GM21528 (cell line): ENCODE measurements at regions not wholly inside any gene's neighbourhood (a gene's known extent, or its start where the extent isn't known, plus 50 kb on each side); places are given as distances from the start of the nearest gene placed in this dataset.
"Not testable (repeated sequence)": the region's sequence is repeated elsewhere in the genome, so short reads cannot be mapped to it uniquely, and the experiment has no call there.

Experiments
- ATAC-seq: cut with Tn5 transposase; IDR thresholded peaks from one replicate; pipeline ENCODE4 v1.9.1; 2021; ENCODE audit warnings: mild to moderate bottlenecking, moderate library complexity; ENCODE audit not compliant: unreplicated experiment, low FRiP score

- no peak for ATAC-seq
Observed at GRCh38 chr2:140178234-140178633, 1398.0 kb upstream of the NXPH2 start.

GRCh38 chr2:140177086-140177485, 1396.9 kb upstream of the NXPH2 start:
- ATAC-seq = no peak

GRCh38 chr2:140173790-140174189, 1393.6 kb upstream of the NXPH2 start:
- ATAC-seq = no peak

- ATAC-seq = no peak
Observed at GRCh38 chr2:140164449-140164848, 1384.3 kb upstream of the NXPH2 start.

GRCh38 chr2:140158259-140158658, 1378.1 kb upstream of the NXPH2 start:
- ATAC-seq = no peak

GRCh38 chr2:140157816-140158215, 1377.6 kb upstream of the NXPH2 start:
- ATAC-seq = no peak

GRCh38 chr2:140154706-140155105, 1374.5 kb upstream of the NXPH2 start:
- ATAC-seq = no peak

GRCh38 chr2:140154271-140154670, 1374.1 kb upstream of the NXPH2 start:
- ATAC-seq = no peak

GRCh38 chr2:140144611-140145010, 1364.4 kb upstream of the NXPH2 start:
- no peak for ATAC-seq

GRCh38 chr2:140138736-140139135, 1358.5 kb upstream of the NXPH2 start:
- no peak for ATAC-seq

GRCh38 chr2:140136861-140137260, 1356.7 kb upstream of the NXPH2 start:
- no peak for ATAC-seq

- no peak for ATAC-seq
Observed at GRCh38 chr2:140136366-140136765, 1356.2 kb upstream of the NXPH2 start.

GRCh38 chr2:140128909-140129308, 1348.7 kb upstream of the NXPH2 start:
- ATAC-seq = no peak

- ATAC-seq = no peak
Observed at GRCh38 chr2:140122001-140122400, 1341.8 kb upstream of the NXPH2 start.

- ATAC-seq = no peak
Observed at GRCh38 chr2:140117386-140117785, 1337.2 kb upstream of the NXPH2 start.

GRCh38 chr2:140108706-140109475, 1328.7 kb upstream of the NXPH2 start:
- ATAC-seq = no peak

- ATAC-seq = no peak
Observed at GRCh38 chr2:140091926-140092325, 1311.7 kb upstream of the NXPH2 start.

- no peak for ATAC-seq
Observed at GRCh38 chr2:140086964-140087363, 1306.8 kb upstream of the NXPH2 start.

GRCh38 chr2:140085674-140086073, 1305.5 kb upstream of the NXPH2 start:
- ATAC-seq = no peak

GRCh38 chr2:140079038-140079437, 1298.8 kb upstream of the NXPH2 start:
- ATAC-seq = no peak

- no peak for ATAC-seq
Observed at GRCh38 chr2:140076164-140076563, 1296.0 kb upstream of the NXPH2 start.

GRCh38 chr2:140073763-140074162, 1293.6 kb upstream of the NXPH2 start:
- not testable (repeated sequence) for ATAC-seq

GRCh38 chr2:140067661-140068060, 1287.5 kb upstream of the NXPH2 start:
- ATAC-seq = no peak
